CD14-positive monocyte (primary cell): ENCODE measurements at regions not wholly inside any gene's neighbourhood (a gene's known extent, or its start where the extent isn't known, plus 50 kb on each side); places are given as distances from the start of the nearest gene placed in this dataset.

Source experiments
- DNase-seq, 3 donors: peaks; one replicate each; pipeline ENCODE4 v3.0.0-alpha.2; 2011 to 2022
- H2AFZ ChIP-seq: 2 replicates; pipeline ENCODE4 v1.6.0; 2012; ENCODE audit warnings: mild to moderate bottlenecking, low read depth, low read length, inconsistent platforms; ENCODE audit not compliant: insufficient read depth, poor library complexity, severe bottlenecking
- H3K27ac ChIP-seq, 2 donors: 1 replicate in 1 of 2; 2 replicates in 1 of 2; pipeline ENCODE4 v1.5.1; 2012 to 2013; ENCODE audit warnings: low read length in 2 of 2, control low read depth in 1 of 2, inconsistent platforms in 1 of 2, low read depth in 1 of 2, mild to moderate bottlenecking in 1 of 2
- H3K27me3 ChIP-seq, 2 donors: one replicate each; pipeline versions ENCODE4 v1.6.0 to v1.6.1; 2011 to 2013; ENCODE audit warnings: low read length in 2 of 2; ENCODE audit not compliant: control insufficient read depth in 2 of 2, insufficient read depth in 2 of 2
- H3K36me3 ChIP-seq, 2 donors: replicated peaks in 1 of 2; 1 replicate in 1 of 2; 2 replicates in 1 of 2; pipeline versions ENCODE4 v1.5.1 to v1.6.1; 2012 to 2013; ENCODE audit warnings: low read length in 2 of 2, control low read depth in 1 of 2, inconsistent platforms in 1 of 2, mild to moderate bottlenecking in 1 of 2; ENCODE audit not compliant: insufficient read depth in 2 of 2, control insufficient read depth in 1 of 2
- H3K4me1 ChIP-seq, 2 donors: 1 replicate in 1 of 2; 2 replicates in 1 of 2; pipeline versions ENCODE4 v1.5.1 to v1.6.1; 2012 to 2013; ENCODE audit warnings: low read length in 2 of 2, control low read depth in 1 of 2, inconsistent platforms in 1 of 2, mild to moderate bottlenecking in 1 of 2, moderate library complexity in 1 of 2; ENCODE audit not compliant: insufficient read depth in 2 of 2, control insufficient read depth in 1 of 2
- H3K4me2 ChIP-seq: replicated peaks from 2 replicates; pipeline ENCODE3; 2012; ENCODE audit warnings: low read length, moderate library complexity, mild to moderate bottlenecking; ENCODE audit not compliant: poor library complexity, severe bottlenecking; ENCODE audit errors: extremely low read depth
- H3K4me3 ChIP-seq, 3 experiments: fragments of 200-600 bp in 1 of 3; sonication (generic) in 1 of 3; replicated peaks in 1 of 3; 1 replicate in 2 of 3; 2 replicates in 1 of 3; pipeline ENCODE4 v1.5.1; 2011 to 2013; ENCODE audit warnings: low read length in 3 of 3, mild to moderate bottlenecking in 3 of 3, control low read depth in 2 of 3, low read depth in 2 of 3, inconsistent platforms in 1 of 3, moderate library complexity in 1 of 3
- H3K79me2 ChIP-seq: 2 replicates; pipeline ENCODE4 v1.6.0; 2012; ENCODE audit warnings: mild to moderate bottlenecking, control low read depth, inconsistent platforms, low read length, moderate library complexity; ENCODE audit not compliant: insufficient read depth
- H3K9ac ChIP-seq: 2 replicates; pipeline ENCODE4 v1.6.0; 2017; ENCODE audit warnings: low read length, mild to moderate bottlenecking; ENCODE audit not compliant: insufficient read depth, poor library complexity, severe bottlenecking
- H3K9me3 ChIP-seq, 2 donors: replicated peaks in 1 of 2; 1 replicate in 1 of 2; 2 replicates in 1 of 2; pipeline versions ENCODE4 v1.5.1 to v1.6.1; 2012 to 2013; ENCODE audit warnings: low read length in 2 of 2, control low read depth in 1 of 2; ENCODE audit not compliant: control insufficient read depth in 1 of 2, insufficient read depth in 1 of 2
- H4K20me1 ChIP-seq: 2 replicates; pipeline ENCODE4 v1.6.0; 2012; ENCODE audit warnings: mild to moderate bottlenecking, low read length, control low read depth, moderate library complexity; ENCODE audit not compliant: insufficient read depth
- H3K27ac Mint-ChIP-seq, 7 donors: one replicate each; pipeline ENCODE4 v1.8.0; 2020; ENCODE audit warnings: mild to moderate bottlenecking in 7 of 7, mixed read lengths in 7 of 7, moderate library complexity in 6 of 7, inconsistent platforms in 2 of 7
- H3K27me3 Mint-ChIP-seq, 3 donors: one replicate each; pipeline ENCODE4 v1.8.0; 2021 to 2022; ENCODE audit warnings: low read depth in 3 of 3, mild to moderate bottlenecking in 3 of 3, mixed read lengths in 3 of 3, moderate library complexity in 3 of 3, inconsistent platforms in 1 of 3
- H3K36me3 Mint-ChIP-seq, 2 donors: one replicate each; pipeline ENCODE4 v1.8.0; 2020; ENCODE audit warnings: mixed read lengths in 2 of 2, inconsistent platforms in 1 of 2, mild to moderate bottlenecking in 1 of 2
- H3K4me1 Mint-ChIP-seq: one replicate; pipeline ENCODE4 v1.8.0; 2020; ENCODE audit warnings: mild to moderate bottlenecking, mixed read lengths
- H3K4me3 Mint-ChIP-seq, 2 donors: one replicate each; pipeline ENCODE4 v1.8.0; 2020; ENCODE audit warnings: mild to moderate bottlenecking in 2 of 2, mixed read lengths in 2 of 2, moderate library complexity in 1 of 2
- H3K9me3 Mint-ChIP-seq, 7 donors: one replicate each; pipeline ENCODE4 v1.8.0; 2020 to 2022; ENCODE audit warnings: mixed read lengths in 7 of 7, mild to moderate bottlenecking in 6 of 7, moderate library complexity in 6 of 7, inconsistent platforms in 2 of 7
- WGBS: methylation state at CpG from one replicate; pipeline ENCODE4 v1.1.5; 2013; ENCODE audit warnings: missing lambda C conversion rate; ENCODE audit not compliant: insufficient coverage; 5-methylcytosine and 5-hydroxymethylcytosine counted together
- intact Hi-C, 2 donors: fragments of 100-400 bp; cut with micrococcal nuclease; formaldehyde crosslinking; loops; one replicate each; pipeline versions ENCODE4 v1.15.0 to v1.15.1; 2023
- TF ChIP-seq, protein P1 (sequence below): fragments of 200-600 bp; IDR thresholded peaks from one replicate; pipeline ENCODE4 v1.8.0; 2022; ENCODE audit warnings: antibody characterized with exemption, mild to moderate bottlenecking

DNA sequence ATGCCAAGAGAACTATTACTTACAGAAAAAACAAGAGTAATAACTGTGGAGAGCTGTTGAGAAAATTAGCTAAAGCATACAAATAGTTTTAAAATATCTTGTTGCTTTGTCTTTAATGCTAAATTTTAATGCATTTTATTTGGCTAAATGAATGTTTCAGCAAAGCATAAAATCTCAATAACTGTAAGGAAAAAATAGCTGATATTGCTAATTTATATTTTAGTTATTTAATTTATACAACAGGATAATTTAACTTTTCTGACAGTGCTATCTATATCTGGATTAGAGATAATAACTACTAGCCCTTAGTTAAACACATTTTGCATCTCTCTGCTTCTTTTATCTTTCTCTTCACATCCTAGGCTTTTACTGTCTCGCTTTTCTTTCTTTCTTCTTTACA is 1014.9 kb upstream of the COX7C start:
- H3K4me3 Mint-ChIP-seq = no peak overlapping the region
- TF ChIP-seq, protein P1, sequence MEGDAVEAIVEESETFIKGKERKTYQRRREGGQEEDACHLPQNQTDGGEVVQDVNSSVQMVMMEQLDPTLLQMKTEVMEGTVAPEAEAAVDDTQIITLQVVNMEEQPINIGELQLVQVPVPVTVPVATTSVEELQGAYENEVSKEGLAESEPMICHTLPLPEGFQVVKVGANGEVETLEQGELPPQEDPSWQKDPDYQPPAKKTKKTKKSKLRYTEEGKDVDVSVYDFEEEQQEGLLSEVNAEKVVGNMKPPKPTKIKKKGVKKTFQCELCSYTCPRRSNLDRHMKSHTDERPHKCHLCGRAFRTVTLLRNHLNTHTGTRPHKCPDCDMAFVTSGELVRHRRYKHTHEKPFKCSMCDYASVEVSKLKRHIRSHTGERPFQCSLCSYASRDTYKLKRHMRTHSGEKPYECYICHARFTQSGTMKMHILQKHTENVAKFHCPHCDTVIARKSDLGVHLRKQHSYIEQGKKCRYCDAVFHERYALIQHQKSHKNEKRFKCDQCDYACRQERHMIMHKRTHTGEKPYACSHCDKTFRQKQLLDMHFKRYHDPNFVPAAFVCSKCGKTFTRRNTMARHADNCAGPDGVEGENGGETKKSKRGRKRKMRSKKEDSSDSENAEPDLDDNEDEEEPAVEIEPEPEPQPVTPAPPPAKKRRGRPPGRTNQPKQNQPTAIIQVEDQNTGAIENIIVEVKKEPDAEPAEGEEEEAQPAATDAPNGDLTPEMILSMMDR = no peak
- no peak overlapping the region for H3K27ac Mint-ChIP-seq
- no peaks in the 10 kb centered on the region for H3K4me1 Mint-ChIP-seq
- Histone ChIP-seq H4K20me1 (no peaks in the 10 kb centered on the region), H3K9ac (no peak overlapping the region), H3K79me2 (no peaks in the 10 kb centered on the region), H3K4me1 (no peaks in the 10 kb centered on the region), H3K9me3 (peaks cover 7 to 17% of the 10 kb centered on the region in 2 donors), H3K4me3 (no peak overlapping the region), H3K4me2 (no peak overlapping the region), H3K27me3 (no peaks in the 10 kb centered on the region), H2AFZ (no peak overlapping the region), H3K36me3 (no peaks in the 10 kb centered on the region), H3K27ac (no peak overlapping the region)
- no peaks in the 10 kb centered on the region for H3K27me3 Mint-ChIP-seq
- intact Hi-C loops = no loop called here
- no peaks in the 10 kb centered on the region for H3K36me3 Mint-ChIP-seq
- WGBS = no CpG with 5 or more reads among the region's 1 CpG
- no peak for DNase-seq
- H3K9me3 Mint-ChIP-seq = peaks cover 0 to 6% (median 3%) of the 10 kb centered on the region in 7 donors

DNA sequence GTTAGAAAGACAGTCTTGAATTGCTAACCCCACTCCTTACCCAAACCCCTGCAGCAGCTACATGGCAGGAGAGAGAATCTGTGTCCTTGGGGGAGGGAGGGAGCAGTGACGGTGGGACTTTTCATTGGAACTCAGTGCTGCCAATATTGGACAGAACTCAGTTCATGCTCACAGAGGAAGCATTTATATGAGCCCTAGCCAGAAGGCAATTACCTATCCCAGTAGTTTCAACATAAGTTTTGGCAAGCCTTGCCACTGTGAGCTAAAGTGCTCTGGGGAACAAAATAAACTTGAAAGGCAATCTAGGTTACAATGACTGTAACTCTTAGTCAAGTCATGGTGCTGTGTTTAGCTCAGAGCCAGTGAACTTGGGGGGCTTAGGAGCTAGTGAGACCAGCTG is 1013.4 kb upstream of the COX7C start:
- DNase-seq = no peak
- Mint-ChIP-seq H3K4me3 (no peak overlapping the region), H3K36me3 (no peaks in the 10 kb centered on the region), H3K27ac (no peak overlapping the region), H3K27me3 (no peaks in the 10 kb centered on the region), H3K9me3 (peaks cover 0 to 6% (median 3%) of the 10 kb centered on the region in 7 donors), H3K4me1 (no peaks in the 10 kb centered on the region)
- H3K79me2 ChIP-seq = no peaks in the 10 kb centered on the region
- no peaks in the 10 kb centered on the region for H3K4me1 ChIP-seq
- TF ChIP-seq, protein P1 = no peak
- no peak overlapping the region for H2AFZ ChIP-seq
- no peaks in the 10 kb centered on the region for H3K36me3 ChIP-seq
- H3K27me3 ChIP-seq = no peaks in the 10 kb centered on the region
- no peak overlapping the region for H3K27ac ChIP-seq
- H3K9me3 ChIP-seq = peaks cover 7 to 17% of the 10 kb centered on the region in 2 donors
- no peak overlapping the region for H3K4me3 ChIP-seq
- H3K4me2 ChIP-seq = no peak overlapping the region
- intact Hi-C loops = no loop called here
- H3K9ac ChIP-seq = no peak overlapping the region
- no peaks in the 10 kb centered on the region for H4K20me1 ChIP-seq
- WGBS = no CpG with 5 or more reads among the region's 1 CpG
